Erythroblast (primary cell): ENCODE measurements at regions not wholly inside any gene's neighbourhood (a gene's known extent, or its start where the extent isn't known, plus 50 kb on each side); places are given as distances from the start of the nearest gene placed in this dataset.

Experiments
- GATA1 ChIP-seq: IDR thresholded peaks from 2 replicates; pipeline ENCODE4 v1.6.1; 2011; ENCODE audit warnings: low read depth, mild to moderate bottlenecking, control low read depth, low read length, moderate library complexity
- POLR2A ChIP-seq: IDR thresholded peaks from 2 replicates; pipeline ENCODE4 v1.6.1; 2011; ENCODE audit warnings: mild to moderate bottlenecking, low read length

DNA sequence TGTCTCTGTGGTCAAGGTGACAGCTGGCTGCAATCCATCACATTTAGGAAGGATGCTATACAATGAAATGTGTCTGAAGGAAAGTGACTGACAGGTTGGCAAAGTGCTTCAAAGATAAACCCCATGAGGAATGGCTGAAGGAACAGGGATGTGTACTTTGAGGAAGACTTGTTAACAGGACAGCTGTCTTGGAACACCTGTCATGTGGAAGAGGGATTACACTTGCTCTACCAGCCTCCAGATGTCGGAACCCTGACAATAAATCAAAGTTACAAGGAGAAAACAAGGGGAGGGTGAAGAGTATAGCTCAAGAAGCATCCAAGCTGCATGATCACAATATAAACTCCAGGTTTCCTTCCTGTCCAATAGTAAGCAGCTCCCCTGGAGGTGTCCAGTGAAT, 147.8 kb upstream of the TMCC3 start:
- no peak for TF ChIP-seq POLR2A
- no peak for TF ChIP-seq GATA1
